AG10803 (cell line): ENCODE measurements at regions not wholly inside any gene's neighbourhood (a gene's known extent, or its start where the extent isn't known, plus 50 kb on each side); places are given as distances from the start of the nearest gene placed in this dataset.

Experiments
- DNase-seq: peaks from one replicate; pipeline ENCODE4 v3.0.0; 2010; ENCODE audit warnings: low read depth
- H3K4me3 ChIP-seq: 2 replicates; pipeline ENCODE4 v1.5.1; 2011; ENCODE audit warnings: mild to moderate bottlenecking, low read length, control low read depth
- TF ChIP-seq, protein P1 (sequence below): conservative IDR thresholded peaks from 2 replicates; pipeline ENCODE4 v1.5.1; 2011; ENCODE audit warnings: mild to moderate bottlenecking, low read length, control low read depth, inconsistent platforms

DNA sequence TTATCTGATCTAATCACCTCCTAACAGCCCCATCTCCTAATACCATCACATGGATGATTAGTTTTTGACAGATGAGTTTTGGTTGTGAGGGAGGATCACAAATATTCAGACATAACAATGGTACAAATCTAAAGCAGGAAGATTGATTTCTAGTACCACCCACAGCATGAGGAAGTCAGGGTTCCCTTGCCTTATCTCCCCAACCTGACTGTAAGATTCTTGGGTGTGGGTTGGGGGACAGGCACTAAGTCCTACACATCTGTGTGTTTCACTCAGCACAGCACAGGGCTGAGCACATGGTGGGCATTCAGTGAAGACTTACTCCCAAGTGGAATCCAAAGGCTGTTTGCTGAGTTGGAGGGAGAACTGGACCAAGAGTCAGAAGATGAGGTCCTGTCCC, 93.8 kb upstream of the CXCR4 start:
- no peak for DNase-seq
- TF ChIP-seq, protein P1, sequence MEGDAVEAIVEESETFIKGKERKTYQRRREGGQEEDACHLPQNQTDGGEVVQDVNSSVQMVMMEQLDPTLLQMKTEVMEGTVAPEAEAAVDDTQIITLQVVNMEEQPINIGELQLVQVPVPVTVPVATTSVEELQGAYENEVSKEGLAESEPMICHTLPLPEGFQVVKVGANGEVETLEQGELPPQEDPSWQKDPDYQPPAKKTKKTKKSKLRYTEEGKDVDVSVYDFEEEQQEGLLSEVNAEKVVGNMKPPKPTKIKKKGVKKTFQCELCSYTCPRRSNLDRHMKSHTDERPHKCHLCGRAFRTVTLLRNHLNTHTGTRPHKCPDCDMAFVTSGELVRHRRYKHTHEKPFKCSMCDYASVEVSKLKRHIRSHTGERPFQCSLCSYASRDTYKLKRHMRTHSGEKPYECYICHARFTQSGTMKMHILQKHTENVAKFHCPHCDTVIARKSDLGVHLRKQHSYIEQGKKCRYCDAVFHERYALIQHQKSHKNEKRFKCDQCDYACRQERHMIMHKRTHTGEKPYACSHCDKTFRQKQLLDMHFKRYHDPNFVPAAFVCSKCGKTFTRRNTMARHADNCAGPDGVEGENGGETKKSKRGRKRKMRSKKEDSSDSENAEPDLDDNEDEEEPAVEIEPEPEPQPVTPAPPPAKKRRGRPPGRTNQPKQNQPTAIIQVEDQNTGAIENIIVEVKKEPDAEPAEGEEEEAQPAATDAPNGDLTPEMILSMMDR: no peak
- H3K4me3 ChIP-seq: no peak overlapping the region

DNA sequence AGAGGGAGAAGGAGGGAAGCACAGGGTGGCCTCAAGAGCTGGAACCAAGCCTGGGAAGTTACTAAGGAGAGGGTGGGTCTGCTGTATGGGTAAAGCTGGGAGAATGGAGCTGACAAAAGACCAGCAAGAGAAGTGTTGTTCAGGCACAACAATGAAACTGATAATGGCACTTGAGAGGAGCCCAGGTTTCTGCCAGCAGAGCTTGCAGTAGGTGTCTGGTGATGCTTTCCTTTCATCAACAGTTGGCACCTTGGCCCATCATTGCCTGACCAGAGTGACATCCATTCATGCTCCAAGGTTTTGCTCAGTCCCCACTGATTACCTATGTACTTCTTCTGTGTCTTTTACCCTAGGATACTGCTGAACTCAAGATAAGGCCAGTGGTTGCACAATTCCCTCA, 92.9 kb upstream of the CXCR4 start:
- H3K4me3 ChIP-seq: no peak overlapping the region
- DNase-seq: no peak
- TF ChIP-seq, protein P1: no peak

DNA sequence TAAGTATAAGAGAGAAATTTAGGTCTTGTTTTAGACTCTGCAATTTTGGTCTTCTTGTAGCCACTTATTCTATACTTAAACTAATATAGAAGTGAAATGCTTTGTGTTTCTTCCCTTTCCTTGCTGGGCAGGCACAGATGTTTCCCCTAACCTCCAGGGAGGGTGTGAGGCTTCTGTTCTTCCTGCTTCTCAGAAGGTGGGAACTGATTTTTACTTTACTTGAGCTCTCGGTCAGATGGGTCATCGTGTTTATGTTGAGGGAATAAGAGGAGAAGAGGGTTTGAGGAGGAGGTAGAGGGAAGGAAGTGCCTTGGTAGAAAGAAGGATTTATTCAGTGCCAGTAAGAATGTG, 92.5 kb upstream of the CXCR4 start:
- TF ChIP-seq, protein P1: no peak
- H3K4me3 ChIP-seq: no peak overlapping the region
- no peak for DNase-seq

DNA sequence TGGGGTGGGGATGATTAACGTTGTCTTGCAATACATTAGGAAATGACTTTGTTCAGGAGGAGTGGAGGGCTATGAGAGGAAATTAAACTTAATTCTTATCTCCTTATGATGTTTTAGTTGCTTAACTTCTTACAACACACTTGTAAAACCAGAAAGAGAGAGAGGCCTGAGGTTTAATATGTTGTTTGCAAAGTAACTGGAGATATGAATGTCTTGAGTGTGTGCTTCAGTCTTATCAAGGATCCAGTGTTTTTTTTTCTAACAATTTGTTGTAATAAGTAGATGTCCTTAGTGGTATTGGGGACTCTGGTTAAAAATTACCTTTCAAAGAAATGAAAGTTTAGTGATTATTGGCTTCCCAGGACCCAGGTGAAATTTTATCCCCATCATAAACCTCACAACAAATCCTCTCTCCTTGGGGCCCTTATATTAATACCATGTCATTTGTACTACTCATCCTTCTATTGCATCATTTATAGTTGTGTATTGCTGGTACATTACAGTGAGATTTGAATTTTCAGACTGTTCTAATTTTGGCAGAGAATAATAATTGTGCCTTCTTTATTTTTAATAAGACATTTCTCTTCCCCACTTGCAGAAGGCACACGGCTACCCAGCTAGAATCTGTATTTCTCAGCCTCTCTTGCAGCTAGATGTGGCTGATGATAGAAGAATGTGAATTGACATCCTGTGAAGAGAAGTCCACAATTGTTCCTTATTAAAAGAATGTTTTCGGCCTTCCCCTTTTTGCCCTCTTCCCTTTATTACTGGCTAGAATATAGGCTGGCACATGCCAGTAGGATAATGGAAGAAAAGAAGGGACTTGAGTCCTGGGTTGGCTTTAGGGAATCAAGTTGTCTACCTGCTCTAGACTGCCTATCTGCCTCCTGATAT, 91.9 kb upstream of the CXCR4 start:
- DNase-seq: no peak
- TF ChIP-seq, protein P1: no peak
- no peak overlapping the region for H3K4me3 ChIP-seq

DNA sequence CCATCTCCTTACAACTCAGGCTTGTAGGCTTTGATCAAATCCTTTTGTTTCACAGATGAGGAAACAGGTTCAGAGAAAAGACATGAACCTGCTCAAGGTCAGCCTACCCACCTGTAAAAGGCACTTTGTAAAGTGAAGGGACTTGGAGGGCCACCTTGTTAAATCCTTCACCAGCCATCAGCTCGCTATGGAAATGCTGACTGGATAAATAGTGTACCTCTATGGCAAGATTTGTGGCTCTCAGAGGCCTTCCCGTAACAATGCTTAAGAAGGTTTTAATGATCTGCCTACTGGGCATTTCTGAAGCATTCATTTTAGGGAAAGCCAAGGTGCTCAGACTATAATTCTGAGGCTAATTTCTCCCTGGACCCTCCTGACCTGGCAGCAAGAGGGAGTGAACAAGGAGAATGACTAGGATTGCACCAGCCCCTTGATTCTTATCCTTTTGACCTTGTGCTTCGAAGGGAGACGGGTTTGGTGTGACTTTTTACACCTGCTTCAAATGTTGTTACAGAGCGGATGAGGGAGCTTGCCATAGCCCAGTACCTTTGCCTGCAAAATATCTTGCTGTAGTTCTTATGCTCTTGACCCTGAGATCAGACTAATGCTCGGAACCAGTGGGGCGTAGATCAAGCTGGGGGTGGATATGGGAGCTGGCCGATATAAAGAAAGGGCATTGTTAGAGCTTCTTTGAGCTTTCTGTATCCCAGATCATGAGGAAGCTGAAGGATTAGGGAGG, 90.9 kb upstream of the CXCR4 start:
- DNase-seq: no peak
- no peak overlapping the region for H3K4me3 ChIP-seq
- TF ChIP-seq, protein P1: no peak

DNA sequence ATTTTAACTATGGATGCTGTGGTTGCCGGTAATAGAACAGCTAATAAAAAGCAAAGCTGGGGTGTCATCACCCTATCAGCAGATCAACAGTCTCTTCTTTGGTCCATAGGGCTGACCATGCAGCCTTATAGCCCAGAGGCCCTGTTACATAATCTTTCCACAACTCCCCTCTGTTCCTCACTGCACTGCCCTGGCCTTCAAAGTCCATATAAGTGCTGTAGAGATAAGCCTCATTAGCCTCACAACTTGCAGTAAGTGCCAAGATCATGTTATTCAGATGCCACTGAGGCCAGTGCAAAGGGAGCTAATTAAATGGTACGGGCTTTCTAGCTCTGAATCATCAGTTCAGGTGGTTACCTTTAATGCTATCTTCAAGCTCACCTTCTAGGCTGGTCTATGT, 89.7 kb upstream of the CXCR4 start:
- TF ChIP-seq, protein P1: no peak
- no peak overlapping the region for H3K4me3 ChIP-seq
- no peak for DNase-seq
